ENCODE measurements at regions not wholly inside any gene's neighbourhood (a gene's known extent, or its start where the extent isn't known, plus 50 kb on each side); places are given as distances from the start of the nearest gene placed in this dataset.
A peak's percentile ranks its signal among the peaks of the same experiment; 100 is the strongest.

GRCh38 chr13:107211073-107211472 is 643.1 kb upstream of the ARGLU1 start:
- FAIRE-seq (no peak), DNase-seq (ENCODE audit: low read depth) (peak; percentile 72)
- Histone ChIP-seq H3K27me3 (ENCODE audit: control insufficient read depth, insufficient read depth, low read length) (no peaks in the 10 kb centered on the region), H3K4me3 (ENCODE audit: low read depth, low read length) (no peak overlapping the region), H3K36me3 (ENCODE audit: control insufficient read depth, insufficient read depth, low read length) (no peaks in the 10 kb centered on the region)
- TF ChIP-seq, protein P1, sequence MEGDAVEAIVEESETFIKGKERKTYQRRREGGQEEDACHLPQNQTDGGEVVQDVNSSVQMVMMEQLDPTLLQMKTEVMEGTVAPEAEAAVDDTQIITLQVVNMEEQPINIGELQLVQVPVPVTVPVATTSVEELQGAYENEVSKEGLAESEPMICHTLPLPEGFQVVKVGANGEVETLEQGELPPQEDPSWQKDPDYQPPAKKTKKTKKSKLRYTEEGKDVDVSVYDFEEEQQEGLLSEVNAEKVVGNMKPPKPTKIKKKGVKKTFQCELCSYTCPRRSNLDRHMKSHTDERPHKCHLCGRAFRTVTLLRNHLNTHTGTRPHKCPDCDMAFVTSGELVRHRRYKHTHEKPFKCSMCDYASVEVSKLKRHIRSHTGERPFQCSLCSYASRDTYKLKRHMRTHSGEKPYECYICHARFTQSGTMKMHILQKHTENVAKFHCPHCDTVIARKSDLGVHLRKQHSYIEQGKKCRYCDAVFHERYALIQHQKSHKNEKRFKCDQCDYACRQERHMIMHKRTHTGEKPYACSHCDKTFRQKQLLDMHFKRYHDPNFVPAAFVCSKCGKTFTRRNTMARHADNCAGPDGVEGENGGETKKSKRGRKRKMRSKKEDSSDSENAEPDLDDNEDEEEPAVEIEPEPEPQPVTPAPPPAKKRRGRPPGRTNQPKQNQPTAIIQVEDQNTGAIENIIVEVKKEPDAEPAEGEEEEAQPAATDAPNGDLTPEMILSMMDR (IDR thresholded peaks at IDR 0.05; ENCODE audit: insufficient read depth, low read length, severe bottlenecking): peak; percentile 80

DNA sequence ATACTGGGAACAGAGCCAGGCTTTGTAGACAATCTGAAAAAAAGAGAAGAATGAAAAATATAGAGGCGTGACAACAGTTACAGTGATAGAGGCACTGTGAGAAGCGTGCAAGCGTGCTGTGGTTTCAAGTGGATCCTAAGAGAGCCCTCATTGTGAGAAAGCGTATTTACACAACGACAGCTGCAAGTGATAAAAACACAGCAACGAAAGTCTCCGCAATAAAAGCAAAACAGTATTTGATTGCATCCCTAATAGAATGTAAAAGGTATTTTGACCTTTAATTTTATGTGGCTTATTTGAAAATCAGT is 642.7 kb upstream of the ARGLU1 start:
- FAIRE-seq (no peak), DNase-seq (ENCODE audit: low read depth) (no peak)
- TF ChIP-seq, protein P1 (IDR thresholded peaks at IDR 0.05; ENCODE audit: insufficient read depth, low read length, severe bottlenecking): no peak
- Histone ChIP-seq H3K27me3 (ENCODE audit: control insufficient read depth, insufficient read depth, low read length) (no peaks in the 10 kb centered on the region), H3K36me3 (ENCODE audit: control insufficient read depth, insufficient read depth, low read length) (no peaks in the 10 kb centered on the region), H3K4me3 (ENCODE audit: low read depth, low read length) (no peak overlapping the region)

- DNase-seq (ENCODE audit: low read depth) (peak; percentile 14), FAIRE-seq (no peak)
- Histone ChIP-seq H3K27me3 (ENCODE audit: control insufficient read depth, insufficient read depth, low read length) (no peaks in the 10 kb centered on the region), H3K4me3 (ENCODE audit: low read depth, low read length) (no peak overlapping the region), H3K36me3 (ENCODE audit: control insufficient read depth, insufficient read depth, low read length) (no peaks in the 10 kb centered on the region)
- TF ChIP-seq, protein P1 (IDR thresholded peaks at IDR 0.05; ENCODE audit: insufficient read depth, low read length, severe bottlenecking): no peak
These were observed 642.1 kb upstream of the ARGLU1 start for GRCh38 chr13:107209824-107210722.

- no peak for DNase-seq (ENCODE audit: low read depth)
- TF ChIP-seq, protein P1 (IDR thresholded peaks at IDR 0.05; ENCODE audit: insufficient read depth, low read length, severe bottlenecking): no peak
- no peak for FAIRE-seq
- no peak overlapping the region for H3K4me3 ChIP-seq (ENCODE audit: low read depth, low read length)
- no peaks in the 10 kb centered on the region for H3K27me3 ChIP-seq (ENCODE audit: control insufficient read depth, insufficient read depth, low read length)
- H3K36me3 ChIP-seq (ENCODE audit: control insufficient read depth, insufficient read depth, low read length): no peaks in the 10 kb centered on the region
These were observed 641.0 kb upstream of the ARGLU1 start for GRCh38 chr13:107208889-107209288.

DNA sequence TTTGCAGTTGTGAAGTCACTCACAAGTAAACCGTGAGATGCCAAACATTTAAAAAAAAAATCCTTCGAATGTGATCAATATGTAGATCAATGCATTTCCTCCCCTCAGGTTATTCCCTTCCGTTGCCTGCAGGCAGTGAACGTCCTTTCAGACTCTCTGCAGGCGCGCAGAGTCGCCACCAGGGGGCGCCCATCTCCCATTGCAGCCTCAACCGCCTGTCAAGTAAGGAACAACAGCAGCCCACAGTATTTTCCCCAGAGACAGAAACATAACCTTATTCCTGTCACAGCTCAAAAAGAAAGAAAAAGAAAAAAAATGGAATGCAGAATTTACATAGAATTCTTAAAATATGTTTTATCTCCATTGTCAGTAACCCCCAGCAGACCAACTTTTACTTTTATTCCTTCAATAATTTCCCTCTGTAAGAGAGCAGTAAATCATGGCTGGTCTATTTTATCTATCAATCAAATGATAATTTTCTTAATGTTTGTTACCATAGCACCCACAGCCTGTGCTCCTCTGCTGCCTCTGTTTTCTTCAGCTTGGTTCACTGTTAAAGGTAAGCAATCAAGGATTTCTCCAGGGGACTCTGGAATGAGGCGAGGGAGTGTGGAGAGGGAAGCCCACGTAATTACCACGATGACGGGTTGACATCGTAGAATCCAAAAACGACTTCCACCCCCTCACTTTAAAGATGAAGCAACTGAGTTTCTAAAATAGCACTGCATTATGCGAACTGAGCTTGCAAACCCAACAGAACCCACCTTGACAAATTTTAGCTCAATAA is 637.6 kb upstream of the ARGLU1 start:
- FAIRE-seq: no peak
- H3K36me3 ChIP-seq (ENCODE audit: control insufficient read depth, insufficient read depth, low read length): no peaks in the 10 kb centered on the region
- H3K27me3 ChIP-seq (ENCODE audit: control insufficient read depth, insufficient read depth, low read length): no peaks in the 10 kb centered on the region
- peak; percentile 19 for DNase-seq (ENCODE audit: low read depth)
- TF ChIP-seq, protein P1 (IDR thresholded peaks at IDR 0.05; ENCODE audit: insufficient read depth, low read length, severe bottlenecking): peak; percentile 87
- H3K4me3 ChIP-seq (ENCODE audit: low read depth, low read length): no peak overlapping the region

All from bronchial epithelial cell (primary cell).